CD1c-positive myeloid dendritic cell (primary cell): ENCODE measurements at regions not wholly inside any gene's neighbourhood (a gene's known extent, or its start where the extent isn't known, plus 50 kb on each side); places are given as distances from the start of the nearest gene placed in this dataset.
"Not testable (repeated sequence)": the region's sequence is repeated elsewhere in the genome, so short reads cannot be mapped to it uniquely, and the experiment has no call there.

Experiments
- DNase-seq: peaks from one replicate; pipeline ENCODE4 v3.0.0-alpha.2; 2016; ENCODE audit errors: extremely low spot score

DNA sequence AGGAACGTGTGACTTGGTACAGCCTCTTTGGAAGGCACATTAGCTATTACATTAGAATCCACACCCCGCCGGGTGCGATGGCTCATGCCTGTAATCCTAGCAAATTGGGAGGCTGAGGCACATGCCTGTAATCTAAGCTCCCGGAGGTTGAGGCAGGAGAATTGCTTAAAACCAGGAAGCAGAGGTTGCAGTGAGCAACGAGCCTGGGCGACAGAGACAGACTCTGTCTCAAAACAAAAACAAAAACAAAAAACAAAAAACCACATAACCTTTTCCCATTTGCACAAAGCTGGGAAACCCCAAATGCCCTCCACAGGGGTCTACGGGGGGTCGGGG, 82.7 kb upstream of the METTL9 start:
- not testable (repeated sequence) for DNase-seq

- not testable (repeated sequence) for DNase-seq
Measured at GRCh38 chr16:21517263-21517662, 82.1 kb upstream of the METTL9 start.

DNA sequence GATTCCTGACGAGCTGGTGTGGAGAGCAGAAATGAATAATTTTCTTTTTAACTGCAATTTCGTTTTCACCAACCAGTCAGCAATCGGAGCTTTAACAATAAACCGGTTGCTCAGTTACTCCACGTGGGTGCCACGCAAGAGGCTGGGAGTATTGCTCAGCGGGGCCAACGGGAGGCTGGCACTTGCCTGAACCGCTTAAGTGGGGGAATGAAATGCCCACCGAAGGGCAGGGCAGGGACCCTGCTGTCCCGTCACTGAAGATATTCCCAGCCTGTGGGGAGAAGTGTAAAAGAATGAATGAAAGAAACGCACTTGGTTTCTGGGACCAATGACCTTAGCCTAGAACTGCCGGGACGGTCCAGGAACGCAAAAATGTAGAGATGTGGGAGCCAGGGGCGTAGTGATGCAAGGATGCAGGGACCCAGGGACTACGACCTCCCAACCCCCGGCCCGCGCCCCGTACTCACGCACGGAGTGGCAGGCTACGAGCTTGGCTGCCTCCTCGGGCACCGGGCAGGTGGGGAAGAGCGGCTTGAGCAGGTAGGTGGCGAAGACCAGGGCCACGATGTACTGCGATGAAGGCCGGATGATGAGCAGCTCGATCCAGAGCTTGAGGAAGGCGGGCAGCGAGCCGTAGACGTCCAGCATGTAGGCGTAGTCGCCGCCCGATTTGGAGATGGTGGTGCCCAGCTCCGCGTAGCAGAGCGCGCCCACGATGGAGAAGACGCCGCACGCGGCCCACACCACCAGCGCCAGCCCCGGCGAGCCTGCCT, 79.8 kb upstream of the METTL9 start:
- not testable (repeated sequence) for DNase-seq

DNA sequence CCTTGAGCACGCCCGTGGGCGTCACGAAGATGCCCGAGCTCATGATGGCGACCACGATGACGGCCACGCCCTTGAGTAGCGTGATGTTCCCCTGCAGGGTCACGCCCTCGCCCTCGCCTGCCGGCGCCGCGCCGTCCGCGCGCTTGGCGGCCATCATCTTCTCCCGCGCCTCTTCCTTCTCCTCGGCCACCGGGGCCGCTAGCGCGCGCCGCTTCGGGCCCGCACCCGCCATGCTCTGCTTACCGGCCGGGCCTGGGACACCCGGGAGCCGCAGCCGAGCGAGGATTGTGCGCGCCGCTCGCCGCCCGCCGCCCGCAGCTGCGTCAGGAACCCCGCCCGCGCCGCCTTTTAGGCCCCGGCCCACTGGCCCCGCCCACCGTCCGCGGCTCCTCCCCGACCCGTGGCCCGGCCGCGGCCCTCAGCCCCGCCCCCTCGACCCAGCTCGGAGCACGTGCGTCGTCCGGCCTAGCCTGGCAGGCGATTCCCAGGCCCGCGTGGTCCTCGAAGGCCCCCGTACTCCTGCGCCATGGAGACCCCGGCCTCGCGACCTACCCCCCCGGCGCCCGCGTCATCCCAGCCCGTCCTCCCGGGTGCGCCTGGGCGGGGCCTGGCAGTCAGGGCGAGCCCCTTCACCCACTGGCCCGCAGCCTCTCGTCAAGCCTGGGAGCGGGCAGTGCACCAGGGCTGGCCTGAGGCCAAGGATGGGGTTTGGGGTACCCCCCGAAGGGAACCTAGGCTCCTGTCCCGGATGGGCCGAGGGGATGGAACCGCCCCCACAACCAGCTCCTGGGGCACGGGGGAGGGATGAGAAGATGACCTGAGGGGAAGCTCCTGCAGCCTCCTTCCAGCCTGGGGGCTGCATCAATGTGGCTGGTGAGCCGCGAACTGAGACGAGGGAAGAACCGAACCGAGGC, 79.0 kb upstream of the METTL9 start:
- peak; percentile 99 for DNase-seq

DNA sequence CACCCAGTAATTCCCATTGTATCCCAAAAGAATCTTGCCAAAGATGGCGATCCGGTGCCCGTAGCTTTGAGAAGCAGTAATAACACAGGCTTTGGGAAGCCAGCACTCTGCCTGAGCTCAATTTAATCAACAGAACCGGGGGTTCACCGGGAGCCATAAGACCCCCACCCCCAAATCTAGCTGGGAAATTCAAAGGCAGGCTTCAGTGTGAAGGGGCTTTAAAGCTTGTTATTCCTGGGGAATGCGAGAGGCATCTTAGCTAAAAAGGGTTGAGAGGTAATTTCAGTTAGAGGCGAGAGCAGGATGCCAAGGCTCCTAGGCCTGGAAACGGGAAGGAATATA, 78.4 kb upstream of the METTL9 start:
- DNase-seq = not testable (repeated sequence)

DNA sequence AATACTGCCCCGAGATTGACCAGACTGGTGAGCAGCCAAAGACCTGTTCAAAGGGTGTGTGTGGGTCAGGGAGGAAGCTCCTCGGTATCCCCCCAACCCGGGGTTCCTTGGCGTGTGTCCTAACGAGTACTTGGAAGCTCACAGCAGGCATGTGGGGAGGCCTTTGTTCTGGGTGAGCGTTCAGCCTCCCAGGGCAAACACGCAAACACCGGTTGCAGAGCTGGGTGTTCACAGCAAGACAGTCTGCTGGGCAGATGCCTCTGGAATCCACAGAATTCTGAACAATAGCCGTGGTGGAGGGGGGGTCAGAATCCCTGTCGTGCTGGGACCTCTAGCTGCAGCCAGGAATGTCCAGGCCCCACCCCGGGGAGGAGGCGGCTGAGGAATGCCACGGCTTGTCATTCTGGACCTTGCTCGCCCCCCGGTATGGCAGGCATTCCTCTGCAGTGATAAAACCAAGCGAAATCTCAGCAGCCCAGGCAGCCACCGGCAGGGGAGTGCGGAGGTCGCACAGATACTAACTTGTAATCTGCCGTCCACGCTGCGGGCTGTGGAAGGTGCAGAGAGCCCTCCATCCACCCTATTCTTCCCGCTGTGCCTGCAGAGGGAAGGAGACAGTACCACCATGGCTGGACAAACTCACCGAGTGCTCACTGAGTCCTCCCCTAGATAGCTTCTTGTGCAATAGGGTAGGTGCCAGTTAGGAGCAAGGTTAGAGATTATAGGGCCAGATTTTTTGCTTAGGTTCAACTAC, 77.8 kb upstream of the METTL9 start:
- not testable (repeated sequence) for DNase-seq

DNA sequence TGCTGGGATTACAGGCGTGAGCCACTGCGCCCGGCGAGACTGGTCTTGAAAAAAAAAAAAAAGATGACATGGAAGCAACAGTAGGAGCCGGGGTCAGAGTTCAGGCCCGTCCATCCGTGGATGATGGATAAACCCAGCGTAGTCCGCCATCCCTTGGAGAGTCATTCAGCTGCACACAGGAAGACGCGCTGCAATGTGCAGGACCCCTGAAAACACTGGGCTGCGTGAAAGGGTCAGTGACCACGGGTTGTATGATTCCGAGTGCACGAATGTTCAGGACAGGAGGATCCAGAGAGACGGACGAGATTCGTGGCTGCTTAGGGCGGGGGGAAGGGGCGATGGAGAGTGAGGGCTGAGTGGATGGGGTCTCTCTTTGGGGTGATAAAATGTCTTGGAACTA, 76.5 kb upstream of the METTL9 start:
- not testable (repeated sequence) for DNase-seq

DNA sequence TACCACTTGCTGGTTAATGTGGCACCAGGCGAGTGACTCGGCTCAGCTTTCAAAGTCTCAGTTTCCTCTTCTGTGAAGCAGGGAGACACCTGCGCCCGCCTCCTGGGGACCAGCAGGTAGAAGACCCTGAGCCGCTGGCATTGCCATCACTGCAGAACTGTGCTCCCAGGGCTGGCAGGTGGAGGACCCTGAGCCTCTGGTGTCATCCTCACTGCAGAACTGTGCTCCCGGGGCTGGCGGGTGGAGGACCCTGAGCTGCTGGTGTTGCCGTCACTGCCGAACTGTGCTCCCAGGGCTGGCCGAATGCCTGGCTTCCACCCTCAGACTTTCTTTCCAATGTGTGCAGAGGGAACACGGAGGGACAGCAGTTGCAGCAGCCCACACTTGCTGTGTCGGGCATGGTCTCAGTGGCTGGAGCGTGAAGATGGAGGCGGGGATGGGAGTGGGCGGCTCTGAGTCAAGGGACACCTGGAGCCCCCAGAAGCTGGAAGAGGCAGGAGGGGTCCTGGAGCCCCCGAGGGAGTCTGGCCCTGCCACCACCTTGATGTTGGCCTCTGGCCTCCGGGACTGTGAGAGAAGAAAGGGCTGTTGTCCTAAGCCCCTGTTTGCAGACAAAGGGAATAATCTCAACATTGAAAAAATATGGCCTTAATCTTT, 75.8 kb upstream of the METTL9 start:
- no peak for DNase-seq

DNA sequence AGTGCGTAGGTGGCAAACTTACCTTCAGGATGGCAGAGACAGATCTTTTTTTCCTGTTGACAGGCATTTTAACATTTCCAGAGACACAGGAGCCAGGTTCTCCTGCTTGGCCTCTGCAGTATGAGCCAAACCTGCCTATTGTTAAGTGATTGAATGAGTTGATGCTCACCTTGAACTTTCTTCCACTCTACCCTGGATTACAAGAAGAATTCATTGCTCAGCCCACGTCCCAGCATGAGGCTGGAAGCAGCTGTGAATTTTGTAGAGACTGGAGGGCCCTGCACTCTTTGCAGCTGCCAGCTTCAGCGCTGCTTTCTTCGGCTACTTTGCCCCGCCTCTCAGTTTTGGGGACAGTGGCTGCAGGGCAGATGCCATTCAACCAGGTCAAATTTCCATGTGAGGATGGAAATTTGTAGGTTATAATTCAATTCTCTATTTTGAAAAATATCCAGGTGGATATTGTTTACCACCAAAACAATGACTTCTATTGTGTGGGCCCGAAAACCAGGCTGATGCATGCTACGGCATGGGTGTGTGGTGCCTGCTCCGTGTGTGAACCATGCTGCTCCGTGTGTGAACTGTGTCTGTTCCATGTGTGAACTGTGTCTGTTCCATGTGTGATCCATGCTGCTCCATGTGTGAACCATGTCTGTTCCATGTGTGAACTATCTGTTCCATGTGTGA, 75.2 kb upstream of the METTL9 start:
- no peak for DNase-seq

GRCh38 chr16:21524752-21525028, 74.7 kb upstream of the METTL9 start:
- not testable (repeated sequence) for DNase-seq

GRCh38 chr16:21525029-21525895, 74.1 kb upstream of the METTL9 start:
- peak; percentile 48 for DNase-seq

- not testable (repeated sequence) for DNase-seq
Measured at GRCh38 chr16:21525956-21526922, 73.1 kb upstream of the METTL9 start.

DNA sequence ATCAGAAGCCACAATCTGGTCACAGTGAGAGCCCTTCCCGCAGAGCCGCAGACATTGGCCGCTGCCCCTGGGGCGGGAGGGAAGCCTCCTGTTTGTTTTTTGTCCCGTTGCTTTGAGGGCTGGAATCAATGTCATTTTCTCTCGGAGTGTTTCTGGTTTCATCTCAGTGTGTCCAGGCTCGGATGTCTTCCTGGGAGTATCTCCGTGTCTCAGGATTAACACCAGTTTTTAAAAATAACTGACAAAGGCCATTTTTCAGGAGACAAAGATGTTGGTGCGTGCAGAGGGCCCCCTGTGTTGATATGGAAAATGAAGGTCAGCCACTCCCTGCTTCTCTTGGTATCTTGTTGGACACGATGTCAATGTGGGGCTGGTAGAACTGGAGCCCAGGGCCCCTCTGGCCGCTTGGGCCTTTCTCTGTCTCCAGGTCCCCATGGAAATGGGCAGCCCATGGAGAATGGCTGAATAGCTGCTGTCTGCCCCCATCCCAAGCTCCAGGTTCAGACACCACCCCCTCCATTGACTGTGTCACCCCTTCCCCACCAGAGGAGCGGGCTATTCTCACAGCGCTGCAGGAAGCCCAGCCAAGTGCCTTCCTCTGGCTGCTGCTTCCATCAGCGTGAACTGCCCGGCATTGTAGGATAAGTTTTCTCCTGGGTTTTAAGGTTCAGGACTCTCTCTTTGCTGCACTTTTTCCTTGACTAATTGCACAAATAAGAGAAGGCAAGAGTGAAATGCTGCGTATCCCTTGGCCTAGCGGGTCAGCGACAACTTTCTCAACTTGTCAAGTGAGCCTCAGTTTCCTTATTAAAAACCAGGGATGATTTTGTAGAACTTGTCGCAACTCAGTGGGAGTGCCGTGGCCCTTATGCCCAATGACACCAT, 72.2 kb upstream of the METTL9 start:
- no peak for DNase-seq

- not testable (repeated sequence) for DNase-seq
Measured at GRCh38 chr16:21529060-21529658, 70.2 kb upstream of the METTL9 start.

GRCh38 chr16:21530729-21531383, 68.5 kb upstream of the METTL9 start:
- not testable (repeated sequence) for DNase-seq

- not testable (repeated sequence) for DNase-seq
Measured at GRCh38 chr16:21532996-21533395, 66.4 kb upstream of the METTL9 start.

- not testable (repeated sequence) for DNase-seq
Measured at GRCh38 chr16:21533474-21533873, 65.9 kb upstream of the METTL9 start.
